IMR-90 (cell line): ENCODE measurements at regions not wholly inside any gene's neighbourhood (a gene's known extent, or its start where the extent isn't known, plus 50 kb on each side); places are given as distances from the start of the nearest gene placed in this dataset.

Experiments
- ATAC-seq: fragments of 200-7000 bp; cut with Tn5 transposase; 2 replicates; pipeline ENCODE4 v1.9.1; 2020; ENCODE audit warnings: low read depth, mild to moderate bottlenecking, moderate library complexity
- BruUV-seq: library from RNA; stranded (reverse); fragments of 400-500 nt; replicated peaks from 2 replicates; lab custom pipeline; 2021; lab: Mats Ljungman, UMichigan
- CTCF ChIA-PET: fragments of 300-600 bp; formaldehyde crosslinking; extraction: SDS; loops from one replicate; lab custom pipeline; 2021; ENCODE audit warnings: antibody characterized with exemption; lab: Yijun Ruan, JAX
- POLR2A ChIA-PET: fragments of 300-600 bp; sonication (Branson Sonifier 250); formaldehyde crosslinking; loops from one replicate; lab custom pipeline; 2022; ENCODE audit warnings: antibody characterized with exemption; ENCODE audit not compliant: unreplicated experiment; lab: Charles Lee
- DNase-seq: peaks from one replicate; pipeline ENCODE4 v3.0.0; 2013
- H2AFZ ChIP-seq: replicated peaks from 2 replicates; pipeline ENCODE3; 2013; ENCODE audit warnings: low read length, mild to moderate bottlenecking; ENCODE audit not compliant: poor library complexity
- H2AK5ac ChIP-seq: 2 replicates; pipeline ENCODE4 v1.6.1; 2013; ENCODE audit warnings: low read depth, low read length, inconsistent platforms
- H2AK9ac ChIP-seq: replicated peaks from 2 replicates; pipeline ENCODE3; 2013; ENCODE audit warnings: mild to moderate bottlenecking, low read depth, low read length, moderate library complexity; ENCODE audit not compliant: poor library complexity
- H2BK120ac ChIP-seq: 2 replicates; pipeline ENCODE4 v1.6.1; 2013; ENCODE audit warnings: low read depth, low read length, inconsistent platforms
- H2BK15ac ChIP-seq: 3 replicates; pipeline ENCODE4 v1.6.1; 2013; ENCODE audit warnings: low read depth, low read length, inconsistent platforms
- H2BK20ac ChIP-seq: 2 replicates; pipeline ENCODE4 v1.6.1; 2013; ENCODE audit warnings: low read depth, mild to moderate bottlenecking, inconsistent platforms, low read length, moderate library complexity
- H2BK5ac ChIP-seq: 2 replicates; pipeline ENCODE4 v1.6.1; 2013; ENCODE audit warnings: mild to moderate bottlenecking, low read depth, low read length, inconsistent platforms; ENCODE audit not compliant: poor library complexity, severe bottlenecking
- H3K14ac ChIP-seq: replicated peaks from 2 replicates; pipeline ENCODE4 v1.6.1; 2013; ENCODE audit warnings: low read depth, low read length, inconsistent platforms
- H3K18ac ChIP-seq: 2 replicates; pipeline ENCODE4 v1.6.1; 2013; ENCODE audit warnings: low read depth, low read length, control low read depth
- H3K23ac ChIP-seq: 2 replicates; pipeline ENCODE4 v1.6.1; 2013; ENCODE audit warnings: low read depth, low read length, inconsistent platforms
- H3K27ac ChIP-seq: 2 replicates; pipeline ENCODE4 v1.5.1; 2013; ENCODE audit warnings: mild to moderate bottlenecking, control low read depth, low read length; ENCODE audit not compliant: insufficient read depth
- H3K27me3 ChIP-seq: 2 replicates; pipeline ENCODE4 v1.6.1; 2013; ENCODE audit warnings: low read length; ENCODE audit not compliant: control insufficient read depth, insufficient read depth
- H3K36me3 ChIP-seq: 2 replicates; pipeline ENCODE4 v1.6.1; 2013; ENCODE audit warnings: low read length, mixed read lengths; ENCODE audit not compliant: control insufficient read depth, insufficient read depth
- H3K4ac ChIP-seq: 2 replicates; pipeline ENCODE4 v1.6.1; 2013; ENCODE audit warnings: low read depth, low read length, inconsistent platforms
- H3K4me1 ChIP-seq: 2 replicates; pipeline ENCODE4 v1.6.1; 2013; ENCODE audit warnings: low read length, mixed read lengths; ENCODE audit not compliant: control insufficient read depth, insufficient read depth
- H3K4me2 ChIP-seq: 2 replicates; pipeline ENCODE4 v1.6.1; 2013; ENCODE audit warnings: low read depth, mild to moderate bottlenecking, control low read depth, low read length, moderate library complexity
- H3K4me3 ChIP-seq: 2 replicates; pipeline ENCODE4 v1.5.1; 2013; ENCODE audit warnings: low read depth, mild to moderate bottlenecking, control low read depth, low read length, moderate library complexity; ENCODE audit not compliant: insufficient read depth
- H3K56ac ChIP-seq: 2 replicates; pipeline ENCODE4 v1.6.1; 2013; ENCODE audit warnings: low read length, inconsistent platforms; ENCODE audit not compliant: insufficient read depth; ENCODE audit errors: extremely low read depth
- H3K79me1 ChIP-seq, 2 experiments: 2 replicates each; pipeline ENCODE4 v1.6.1; 2013; ENCODE audit warnings: low read length in 2 of 2, inconsistent platforms in 1 of 2, low read depth in 1 of 2
- H3K9ac ChIP-seq: 2 replicates; pipeline ENCODE4 v1.6.1; 2013; ENCODE audit warnings: low read depth, low read length, control low read depth
- H3K9me1 ChIP-seq: 2 replicates; pipeline ENCODE4 v1.6.1; 2013; ENCODE audit warnings: low read length, inconsistent platforms; ENCODE audit not compliant: insufficient read depth
- H3K9me3 ChIP-seq: 2 replicates; pipeline ENCODE4 v1.6.1; 2013; ENCODE audit warnings: low read length; ENCODE audit not compliant: control insufficient read depth, insufficient read depth
- H4K20me1 ChIP-seq: 2 replicates; pipeline ENCODE4 v1.6.1; 2013; ENCODE audit warnings: low read length, inconsistent platforms; ENCODE audit not compliant: insufficient read depth
- H4K5ac ChIP-seq: 2 replicates; pipeline ENCODE4 v1.6.1; 2013; ENCODE audit warnings: mild to moderate bottlenecking, low read depth, low read length, control low read depth
- H4K8ac ChIP-seq, 2 experiments: 2 replicates each; pipeline ENCODE4 v1.6.1; 2013; ENCODE audit warnings: low read depth in 2 of 2, low read length in 2 of 2, control low read depth in 1 of 2, inconsistent platforms in 1 of 2
- H4K91ac ChIP-seq: 2 replicates; pipeline ENCODE4 v1.6.1; 2013; ENCODE audit warnings: low read depth, low read length, inconsistent platforms; ENCODE audit not compliant: insufficient read depth
- BHLHE40 ChIP-seq: fragments of 150-350 bp; IDR thresholded peaks from 2 replicates; pipeline ENCODE4 v1.6.1; 2016; ENCODE audit warnings: mild to moderate bottlenecking, low read depth, low read length
- CTCF ChIP-seq: conservative IDR thresholded peaks from 2 replicates; pipeline ENCODE4 v1.5.1; 2012; ENCODE audit warnings: mild to moderate bottlenecking, low read depth, low read length, improper control_type of control experiment
- FOS ChIP-seq: fragments of 150-350 bp; IDR thresholded peaks from 2 replicates; pipeline ENCODE4 v1.6.1; 2016; ENCODE audit warnings: low read depth, low read length
- RCOR1 ChIP-seq: IDR thresholded peaks from 2 replicates; pipeline ENCODE4 v1.6.1; 2012; ENCODE audit warnings: mild to moderate bottlenecking, low read length, improper control_type of control experiment; ENCODE audit not compliant: insufficient replicate concordance
- RFX5 ChIP-seq: IDR thresholded peaks from 2 replicates; pipeline ENCODE4 v1.8.0; 2012; ENCODE audit warnings: low read depth, mild to moderate bottlenecking, low read length, moderate library complexity
- SMC3 ChIP-seq: fragments of 150-350 bp; IDR thresholded peaks from 2 replicates; pipeline ENCODE4 v1.6.1; 2016; ENCODE audit warnings: low read depth, mild to moderate bottlenecking, antibody characterized with exemption, low read length, moderate library complexity
- USF2 ChIP-seq: fragments of 150-350 bp; IDR thresholded peaks from 2 replicates; pipeline ENCODE4 v1.6.1; 2017; ENCODE audit warnings: mild to moderate bottlenecking, antibody characterized with exemption, low read length, low read depth
- WGBS, 2 experiments: methylation state at CpG; one replicate each; pipeline versions ENCODE4 v1.1.5 to v1.1.7; 2013; ENCODE audit warnings: missing lambda C conversion rate in 2 of 2; ENCODE audit not compliant: insufficient read length in 1 of 2; ENCODE audit errors: extremely low coverage in 2 of 2; 5-methylcytosine and 5-hydroxymethylcytosine counted together
- dilution Hi-C: fragments of 300-500 bp; cut with HindIII; formaldehyde crosslinking; loops from one replicate; pipeline ENCODE4 v1.14.3; 2018; ENCODE audit warnings: low sequenced_read_pairs; ENCODE audit not compliant: unreplicated experiment
- in situ Hi-C: fragments of 300-500 bp; cut with MboI; formaldehyde crosslinking; loops from 3 replicates; pipeline ENCODE4 v1.14.3; 2019; ENCODE audit warnings: low sequenced_read_pairs, inconsistent platforms, mixed read lengths
- intact Hi-C: fragments of 100-400 bp; cut with micrococcal nuclease; formaldehyde crosslinking; loops from 2 replicates; pipeline ENCODE4 v1.10.0; 2022

- H4K91ac ChIP-seq = no peak overlapping the region
- ATAC-seq (no peak), DNase-seq (no peak)
- ChIA-PET CTCF (no interaction called here), POLR2A (no interaction called here)
- H3K27ac ChIP-seq = no peak overlapping the region
- no peaks in the 10 kb centered on the region for H3K79me1 ChIP-seq
- H3K14ac ChIP-seq = no peak overlapping the region
- H4K20me1 ChIP-seq = no peaks in the 10 kb centered on the region
- no CpG with 5 or more reads among the region's 3 CpGs for WGBS, 2 experiments
- intact Hi-C loops (no loop called here), in situ Hi-C loops (no loop called here), dilution Hi-C loops (no loop called here)
- no peaks in the 10 kb centered on the region for H3K4me1 ChIP-seq
- H3K18ac ChIP-seq = no peak overlapping the region
- no peak overlapping the region for H2AK9ac ChIP-seq
- TF ChIP-seq USF2 (no peak), RFX5 (no peak), FOS (no peak), RCOR1 (no peak), CTCF (no peak), BHLHE40 (no peak), SMC3 (no peak)
- H3K9ac ChIP-seq = no peak overlapping the region
- no TSS peak for BruUV-seq
- H3K56ac ChIP-seq = no peak overlapping the region
- no peak overlapping the region for H2BK120ac ChIP-seq
- H2AFZ ChIP-seq = no peak overlapping the region
- no peak overlapping the region for H3K4ac ChIP-seq
- no peak overlapping the region for H2BK20ac ChIP-seq
- H3K4me2 ChIP-seq = no peak overlapping the region
- no peak overlapping the region for H2BK5ac ChIP-seq
- H2AK5ac ChIP-seq = no peak overlapping the region
- no peaks in the 10 kb centered on the region for H3K27me3 ChIP-seq
- no peaks in the 10 kb centered on the region for H3K36me3 ChIP-seq
- no peak overlapping the region for H4K5ac ChIP-seq
- H3K9me1 ChIP-seq = no peaks in the 10 kb centered on the region
- H4K8ac ChIP-seq = no peak overlapping the region
- no peak overlapping the region for H3K23ac ChIP-seq
- no peak overlapping the region for H2BK15ac ChIP-seq
- no peak overlapping the region for H3K4me3 ChIP-seq
- no peaks in the 10 kb centered on the region for H3K9me3 ChIP-seq
These were observed 295.2 kb upstream of the SNX7 start for GRCh38 chr1:98366343-98366742.
